Right lobe of liver (tissue), 6 donors: ENCODE measurements at regions not wholly inside any gene's neighbourhood (a gene's known extent, or its start where the extent isn't known, plus 50 kb on each side); places are given as distances from the start of the nearest gene placed in this dataset.

Source experiments
- ATAC-seq, 4 donors: fragments of 200-7000 bp; cut with Tn5 transposase; one replicate each; pipeline ENCODE4 v1.9.1; 2020; ENCODE audit warnings: mild to moderate bottlenecking in 4 of 4, moderate library complexity in 4 of 4
- DNase-seq, 3 donors: peaks; one replicate each; pipeline ENCODE4 v3.0.0-alpha.2; 2020
- H3K27ac ChIP-seq, 3 donors: fragments of 200-600 bp; one replicate each; pipeline ENCODE4 v1.8.0; 2022
- H3K27me3 ChIP-seq, 2 donors: fragments of 200-600 bp; one replicate each; pipeline ENCODE4 v1.8.0; 2022
- H3K36me3 ChIP-seq, 4 donors: fragments of 200-600 bp; sonication (generic) in 1 of 4; one replicate each; pipeline versions ENCODE4 v1.5.1 to v1.8.0; 2017 to 2022; ENCODE audit warnings: control low read depth in 1 of 4
- H3K4me1 ChIP-seq, 4 donors: fragments of 200-600 bp; sonication (generic) in 1 of 4; one replicate each; pipeline versions ENCODE4 v1.5.1 to v1.8.0; 2017 to 2022; ENCODE audit warnings: control low read depth in 1 of 4
- H3K4me3 ChIP-seq, 3 donors: fragments of 200-600 bp; one replicate each; pipeline ENCODE4 v1.8.0; 2022
- H3K9me3 ChIP-seq, 4 donors: fragments of 200-600 bp; sonication (generic) in 1 of 4; one replicate each; pipeline versions ENCODE4 v1.5.1 to v1.8.0; 2017 to 2022; ENCODE audit warnings: control low read depth in 1 of 4
- POLR2A ChIP-seq: fragments of 450-650 bp; IDR thresholded peaks from one replicate; pipeline ENCODE4 v1.6.1; 2017; ENCODE audit warnings: antibody characterized with exemption, mild to moderate bottlenecking
- WGBS: methylation state at CpG from one replicate; pipeline ENCODE4 v1.1.6; 2018; ENCODE audit warnings: low coverage, low lambda C conversion rate; ENCODE audit not compliant: insufficient coverage; ENCODE audit errors: missing lambda C conversion rate; 5-methylcytosine and 5-hydroxymethylcytosine counted together
- intact Hi-C, 2 donors: fragments of 100-400 bp; cut with DNase I; formaldehyde crosslinking; loops; one replicate each; pipeline versions ENCODE4 v1.11.2 to v1.14.1; 2022
- TF ChIP-seq, protein P1 (sequence below), 4 donors: fragments of 200-600 bp in 3 of 4; fragments of 450-650 bp in 1 of 4; IDR thresholded peaks; one replicate each; pipeline versions ENCODE4 v1.5.1 to v1.8.0; 2016 to 2022; ENCODE audit warnings: antibody characterized with exemption in 4 of 4, mild to moderate bottlenecking in 2 of 4
- donor health status: DM: no; HTN: yes; CAD: no.
- donor health status: DM: no; HTN: no; CAD: no.
- donor health status: DM: no; HTN: no; CAD: no.
- donor health status: DM: no; HTN: yes; CAD: no.
- donor health status: DM: no; HTN: yes; CAD: no.

DNA sequence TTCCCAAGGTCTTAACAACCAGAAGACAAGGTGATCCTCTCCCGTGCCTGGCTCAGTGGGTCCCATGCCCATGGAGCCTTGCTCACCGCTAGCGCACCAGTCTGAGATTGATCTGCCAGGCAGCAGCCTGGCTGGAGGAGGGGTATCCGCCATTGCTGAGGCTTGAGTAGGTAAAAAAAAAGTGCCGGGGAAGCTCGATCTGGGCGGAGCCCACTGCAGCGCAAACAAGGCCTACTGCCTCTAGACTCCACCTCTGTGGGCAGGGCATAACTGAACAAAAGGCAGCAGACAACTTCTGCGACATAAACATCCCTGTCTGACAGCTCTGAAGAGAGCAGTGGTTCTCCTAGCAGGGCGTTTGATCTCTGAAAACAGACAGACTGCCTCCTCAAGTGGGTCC lies 104.0 kb downstream of the C14orf39 start:
- intact Hi-C loops, result no loop called here
- ATAC-seq (no peak), DNase-seq (no peak)
- Histone ChIP-seq H3K4me3 (no peak overlapping the region), H3K4me1 (no peaks in the 10 kb centered on the region), H3K27me3 (no peaks in the 10 kb centered on the region), H3K9me3 (no peaks in the 10 kb centered on the region), H3K27ac (no peak overlapping the region), H3K36me3 (no peaks in the 10 kb centered on the region)
- no peak for TF ChIP-seq POLR2A
- TF ChIP-seq, protein P1, sequence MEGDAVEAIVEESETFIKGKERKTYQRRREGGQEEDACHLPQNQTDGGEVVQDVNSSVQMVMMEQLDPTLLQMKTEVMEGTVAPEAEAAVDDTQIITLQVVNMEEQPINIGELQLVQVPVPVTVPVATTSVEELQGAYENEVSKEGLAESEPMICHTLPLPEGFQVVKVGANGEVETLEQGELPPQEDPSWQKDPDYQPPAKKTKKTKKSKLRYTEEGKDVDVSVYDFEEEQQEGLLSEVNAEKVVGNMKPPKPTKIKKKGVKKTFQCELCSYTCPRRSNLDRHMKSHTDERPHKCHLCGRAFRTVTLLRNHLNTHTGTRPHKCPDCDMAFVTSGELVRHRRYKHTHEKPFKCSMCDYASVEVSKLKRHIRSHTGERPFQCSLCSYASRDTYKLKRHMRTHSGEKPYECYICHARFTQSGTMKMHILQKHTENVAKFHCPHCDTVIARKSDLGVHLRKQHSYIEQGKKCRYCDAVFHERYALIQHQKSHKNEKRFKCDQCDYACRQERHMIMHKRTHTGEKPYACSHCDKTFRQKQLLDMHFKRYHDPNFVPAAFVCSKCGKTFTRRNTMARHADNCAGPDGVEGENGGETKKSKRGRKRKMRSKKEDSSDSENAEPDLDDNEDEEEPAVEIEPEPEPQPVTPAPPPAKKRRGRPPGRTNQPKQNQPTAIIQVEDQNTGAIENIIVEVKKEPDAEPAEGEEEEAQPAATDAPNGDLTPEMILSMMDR (IDR thresholded peaks at IDR 0.05), result no peak
- 77% methylated on average over 7 of the region's 10 CpGs for WGBS
